Transverse colon (tissue), 3 donors: ENCODE measurements at regions not wholly inside any gene's neighbourhood (a gene's known extent, or its start where the extent isn't known, plus 50 kb on each side); places are given as distances from the start of the nearest gene placed in this dataset.

ENCODE experiments used
- CTCF ChIP-seq, 5 experiments: fragments of 200-600 bp in 3 of 5; fragments of 450-650 bp in 2 of 5; sonication (generic) in 3 of 5; IDR thresholded peaks; 1 replicate in 2 of 5; 2 replicates in 3 of 5; pipeline ENCODE4 v1.5.1; 2016 to 2017; ENCODE audit warnings: antibody characterized with exemption in 5 of 5, inconsistent platforms in 3 of 5, mild to moderate bottlenecking in 2 of 5, moderate library complexity in 1 of 5
- POLR2A ChIP-seq: fragments of 450-650 bp; IDR thresholded peaks from one replicate; pipeline ENCODE4 v1.6.1; 2016; ENCODE audit warnings: antibody characterized with exemption, mild to moderate bottlenecking, moderate library complexity

- TF ChIP-seq CTCF (IDR thresholded peaks at IDR 0.05) (no peak), POLR2A (no peak)
These were observed 404.7 kb upstream of the FAM98A start for GRCh38 chr2:34003795-34004194.
